ENCODE measurements at regions not wholly inside any gene's neighbourhood (a gene's known extent, or its start where the extent isn't known, plus 50 kb on each side); places are given as distances from the start of the nearest gene placed in this dataset.

GRCh38 chr4:53672873-53673272, 81.6 kb upstream of the LNX1 start:
- TF ChIP-seq SP7 (tag by site-specific recombination; IDR thresholded peaks at IDR 0.05), result no peak
- no peak for TF ChIP-seq ZNF791 (tag by site-specific recombination; IDR thresholded peaks at IDR 0.05)
- TF ChIP-seq ZNF830 (tag by site-specific recombination; IDR thresholded peaks at IDR 0.05; ENCODE audit: low read depth), result no peak
- TF ChIP-seq ZNF501 (tag by site-specific recombination; IDR thresholded peaks at IDR 0.05), result no peak
- TF ChIP-seq, protein P1, sequence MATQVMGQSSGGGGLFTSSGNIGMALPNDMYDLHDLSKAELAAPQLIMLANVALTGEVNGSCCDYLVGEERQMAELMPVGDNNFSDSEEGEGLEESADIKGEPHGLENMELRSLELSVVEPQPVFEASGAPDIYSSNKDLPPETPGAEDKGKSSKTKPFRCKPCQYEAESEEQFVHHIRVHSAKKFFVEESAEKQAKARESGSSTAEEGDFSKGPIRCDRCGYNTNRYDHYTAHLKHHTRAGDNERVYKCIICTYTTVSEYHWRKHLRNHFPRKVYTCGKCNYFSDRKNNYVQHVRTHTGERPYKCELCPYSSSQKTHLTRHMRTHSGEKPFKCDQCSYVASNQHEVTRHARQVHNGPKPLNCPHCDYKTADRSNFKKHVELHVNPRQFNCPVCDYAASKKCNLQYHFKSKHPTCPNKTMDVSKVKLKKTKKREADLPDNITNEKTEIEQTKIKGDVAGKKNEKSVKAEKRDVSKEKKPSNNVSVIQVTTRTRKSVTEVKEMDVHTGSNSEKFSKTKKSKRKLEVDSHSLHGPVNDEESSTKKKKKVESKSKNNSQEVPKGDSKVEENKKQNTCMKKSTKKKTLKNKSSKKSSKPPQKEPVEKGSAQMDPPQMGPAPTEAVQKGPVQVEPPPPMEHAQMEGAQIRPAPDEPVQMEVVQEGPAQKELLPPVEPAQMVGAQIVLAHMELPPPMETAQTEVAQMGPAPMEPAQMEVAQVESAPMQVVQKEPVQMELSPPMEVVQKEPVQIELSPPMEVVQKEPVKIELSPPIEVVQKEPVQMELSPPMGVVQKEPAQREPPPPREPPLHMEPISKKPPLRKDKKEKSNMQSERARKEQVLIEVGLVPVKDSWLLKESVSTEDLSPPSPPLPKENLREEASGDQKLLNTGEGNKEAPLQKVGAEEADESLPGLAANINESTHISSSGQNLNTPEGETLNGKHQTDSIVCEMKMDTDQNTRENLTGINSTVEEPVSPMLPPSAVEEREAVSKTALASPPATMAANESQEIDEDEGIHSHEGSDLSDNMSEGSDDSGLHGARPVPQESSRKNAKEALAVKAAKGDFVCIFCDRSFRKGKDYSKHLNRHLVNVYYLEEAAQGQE (tag by site-specific recombination; IDR thresholded peaks at IDR 0.05), result no peak
- TF ChIP-seq ZNF701 (tag by site-specific recombination; IDR thresholded peaks at IDR 0.05), result no peak
- TF ChIP-seq, protein P2, sequence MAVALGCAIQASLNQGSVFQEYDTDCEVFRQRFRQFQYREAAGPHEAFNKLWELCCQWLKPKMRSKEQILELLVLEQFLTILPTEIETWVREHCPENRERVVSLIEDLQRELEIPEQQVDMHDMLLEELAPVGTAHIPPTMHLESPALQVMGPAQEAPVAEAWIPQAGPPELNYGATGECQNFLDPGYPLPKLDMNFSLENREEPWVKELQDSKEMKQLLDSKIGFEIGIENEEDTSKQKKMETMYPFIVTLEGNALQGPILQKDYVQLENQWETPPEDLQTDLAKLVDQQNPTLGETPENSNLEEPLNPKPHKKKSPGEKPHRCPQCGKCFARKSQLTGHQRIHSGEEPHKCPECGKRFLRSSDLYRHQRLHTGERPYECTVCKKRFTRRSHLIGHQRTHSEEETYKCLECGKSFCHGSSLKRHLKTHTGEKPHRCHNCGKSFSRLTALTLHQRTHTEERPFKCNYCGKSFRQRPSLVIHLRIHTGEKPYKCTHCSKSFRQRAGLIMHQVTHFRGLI (tag by site-specific recombination; IDR thresholded peaks at IDR 0.05), result no peak
- TF ChIP-seq ZNF596 (tag by site-specific recombination; IDR thresholded peaks at IDR 0.05), result no peak
- no peak for TF ChIP-seq SETDB1 (IDR thresholded peaks at IDR 0.05; ENCODE audit: insufficient read length, low read length)
- no peak for TF ChIP-seq MZF1 (tag by site-specific recombination; IDR thresholded peaks at IDR 0.05; ENCODE audit: borderline replicate concordance)
- no peak for TF ChIP-seq ZNF626 (tag by site-specific recombination; IDR thresholded peaks at IDR 0.05)
- no peak for TF ChIP-seq ZFP41 (tag by site-specific recombination; IDR thresholded peaks at IDR 0.05; ENCODE audit: borderline replicate concordance)
- TF ChIP-seq ZNF624 (tag by site-specific recombination; IDR thresholded peaks at IDR 0.05), result no peak
- H3K27ac ChIP-seq (ENCODE audit: extremely low read depth, low read depth, low read length), result no peak overlapping the region
- H3K36me3 ChIP-seq (ENCODE audit: control insufficient read depth in 2 of 2, insufficient read depth in 1 of 2, low read length in 2 of 2), result no peaks in the 10 kb centered on the region
- H3K9me3 ChIP-seq (ENCODE audit: control insufficient read depth, insufficient read depth, low read depth, low read length), result no peaks in the 10 kb centered on the region
- CTCF ChIA-PET, result no interaction called here
- POLR2A ChIA-PET, result no interaction called here
- H3K4me1 ChIP-seq (ENCODE audit: control insufficient read depth, insufficient read depth, low read length), result no peaks in the 10 kb centered on the region
- H3K4me3 ChIP-seq (ENCODE audit: low read depth, low read length), result no peak overlapping the region

DNA sequence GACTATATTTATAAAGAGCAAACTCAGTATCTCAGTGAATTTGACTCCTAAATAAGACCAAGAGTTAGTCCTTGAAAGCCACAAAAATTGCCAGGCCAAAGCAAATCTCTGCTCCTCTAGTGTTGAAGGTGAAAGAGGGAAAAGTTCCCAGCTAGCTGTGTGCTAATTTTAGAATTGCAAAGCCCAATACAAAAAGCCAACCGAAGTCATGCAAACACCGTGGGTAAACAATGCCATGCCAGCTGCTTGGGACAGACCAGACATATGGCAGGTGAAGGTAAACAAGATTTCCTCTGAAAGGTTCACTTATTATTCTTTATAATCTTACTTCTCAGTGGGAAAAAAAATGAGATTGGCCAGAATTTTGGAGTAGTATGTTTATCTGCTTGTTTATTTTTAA, 80.5 kb upstream of the LNX1 start:
- Histone ChIP-seq H3K36me3 (ENCODE audit: control insufficient read depth in 2 of 2, insufficient read depth in 1 of 2, low read length in 2 of 2) (no peaks in the 10 kb centered on the region), H3K4me1 (ENCODE audit: control insufficient read depth, insufficient read depth, low read length) (no peaks in the 10 kb centered on the region), H3K9me3 (ENCODE audit: control insufficient read depth, insufficient read depth, low read depth, low read length) (no peaks in the 10 kb centered on the region), H3K4me3 (ENCODE audit: low read depth, low read length) (no peak overlapping the region), H3K27ac (ENCODE audit: extremely low read depth, low read depth, low read length) (no peak overlapping the region)
- no peak for TF ChIP-seq ZNF426 (tag by site-specific recombination; IDR thresholded peaks at IDR 0.05)
- TF ChIP-seq ZNF521 (tag by site-specific recombination; IDR thresholded peaks at IDR 0.05), result no peak
- no peak for TF ChIP-seq ZNF548 (tag by site-specific recombination; IDR thresholded peaks at IDR 0.05)
- TF ChIP-seq ZNF747 (tag by site-specific recombination; IDR thresholded peaks at IDR 0.05), result no peak
- no peak for TF ChIP-seq BCL11A (tag by site-specific recombination; IDR thresholded peaks at IDR 0.05; ENCODE audit: low read depth)
- TF ChIP-seq ZNF48 (tag by site-specific recombination; IDR thresholded peaks at IDR 0.05), result no peak
- no peak for TF ChIP-seq ZFP69B (tag by site-specific recombination; IDR thresholded peaks at IDR 0.05)
- TF ChIP-seq ZNF223 (tag by site-specific recombination; IDR thresholded peaks at IDR 0.05), result no peak
- TF ChIP-seq ZNF473 (tag by site-specific recombination; IDR thresholded peaks at IDR 0.05), result no peak
- no peak for TF ChIP-seq ZBTB7A (tag by site-specific recombination; IDR thresholded peaks at IDR 0.05; ENCODE audit: low read depth)
- TF ChIP-seq ZNF623 (tag by site-specific recombination; IDR thresholded peaks at IDR 0.05), result no peak
- POLR2A ChIA-PET, result no interaction called here
- CTCF ChIA-PET, result interaction anchor here (1.2 kb wide), 1 partner anchor 17 kb away, joined by 3 read pairs; no protein-coding TSS in a partner anchor
